K562 (cell line): ENCODE measurements at regions not wholly inside any gene's neighbourhood (a gene's known extent, or its start where the extent isn't known, plus 50 kb on each side); places are given as distances from the start of the nearest gene placed in this dataset.

ENCODE experiments used
- CHD2 ChIP-seq: IDR thresholded peaks from 2 replicates; pipeline ENCODE4 v1.6.1; 2011; ENCODE audit warnings: low read depth, low read length
- CREB1 ChIP-seq, 2 experiments: sonication (generic) in 1 of 2; formaldehyde crosslinking in 1 of 2; IDR thresholded peaks; 2 replicates each; pipeline versions ENCODE4 v1.6.1 to v1.8.0; 2012 to 2022; ENCODE audit warnings: inconsistent platforms in 1 of 2, mild to moderate bottlenecking in 1 of 2, missing genetic modification reagents in 1 of 2, moderate library complexity in 1 of 2
- GATA2 ChIP-seq: sonication (generic); formaldehyde crosslinking; IDR thresholded peaks from 2 replicates; pipeline ENCODE4 v1.4.0; 2020; ENCODE audit warnings: mild to moderate bottlenecking, missing genetic modification reagents
- GTF2A2 ChIP-seq: IDR thresholded peaks from 2 replicates; pipeline ENCODE4 v1.6.1; 2016; ENCODE audit warnings: mild to moderate bottlenecking, missing genetic modification characterization, missing compliant biosample characterization
- MBD2 ChIP-seq: sonication (generic); IDR thresholded peaks from 2 replicates; pipeline ENCODE4 v1.6.1; 2016; ENCODE audit warnings: low read depth, borderline replicate concordance
- MLLT1 ChIP-seq, 2 experiments: fragments of 450-650 bp; IDR thresholded peaks; 2 replicates each; pipeline ENCODE4 v1.6.1; 2016
- NR2C1 ChIP-seq, 2 experiments: fragments of 450-650 bp; IDR thresholded peaks; 2 replicates each; pipeline ENCODE4 v1.6.1; 2017; ENCODE audit warnings: mild to moderate bottlenecking in 2 of 2, antibody characterized with exemption in 1 of 2, inconsistent platforms in 1 of 2, missing compliant biosample characterization in 1 of 2, missing genetic modification characterization in 1 of 2
- PREB ChIP-seq: sonication (generic); formaldehyde crosslinking; IDR thresholded peaks from 2 replicates; pipeline ENCODE4 v1.8.1; 2023; ENCODE audit warnings: mild to moderate bottlenecking, missing genetic modification reagents
- PRMT5 ChIP-seq: sonication (generic); formaldehyde crosslinking; IDR thresholded peaks from 2 replicates; pipeline ENCODE4 v1.5.0; 2020; ENCODE audit warnings: missing genetic modification reagents
- SMAD4 ChIP-seq: fragments of 250-450 bp; sonication (Bioruptor Pico); conservative IDR thresholded peaks from 2 replicates; pipeline ENCODE4 v1.8.0; 2021; ENCODE audit warnings: inconsistent platforms, mild to moderate bottlenecking, moderate library complexity
- STAT6 ChIP-seq: sonication (generic); formaldehyde crosslinking; IDR thresholded peaks from 2 replicates; pipeline ENCODE4 v1.8.1; 2023; ENCODE audit warnings: mild to moderate bottlenecking, missing genetic modification reagents
- ZC3H4 ChIP-seq: sonication (generic); formaldehyde crosslinking; IDR thresholded peaks from 2 replicates; pipeline ENCODE4 v1.9.0; 2021; ENCODE audit warnings: missing genetic modification reagents, borderline replicate concordance
- ZNF551 ChIP-seq: fragments of 250-450 bp; sonication (Bioruptor Pico); IDR thresholded peaks from 2 replicates; pipeline ENCODE4 v1.5.0; 2021; ENCODE audit warnings: mild to moderate bottlenecking, moderate library complexity
- ZNF766 ChIP-seq: fragments of 200-800 bp; sonication (Bioruptor generic); conservative IDR thresholded peaks from 2 replicates; pipeline ENCODE4 v1.6.1; 2016; ENCODE audit warnings: missing genetic modification characterization, missing compliant biosample characterization
- TF ChIP-seq, protein P1 (sequence below): fragments of 450-650 bp; IDR thresholded peaks from 2 replicates; pipeline ENCODE4 v1.6.1; 2017; ENCODE audit warnings: antibody characterized with exemption, mild to moderate bottlenecking

DNA sequence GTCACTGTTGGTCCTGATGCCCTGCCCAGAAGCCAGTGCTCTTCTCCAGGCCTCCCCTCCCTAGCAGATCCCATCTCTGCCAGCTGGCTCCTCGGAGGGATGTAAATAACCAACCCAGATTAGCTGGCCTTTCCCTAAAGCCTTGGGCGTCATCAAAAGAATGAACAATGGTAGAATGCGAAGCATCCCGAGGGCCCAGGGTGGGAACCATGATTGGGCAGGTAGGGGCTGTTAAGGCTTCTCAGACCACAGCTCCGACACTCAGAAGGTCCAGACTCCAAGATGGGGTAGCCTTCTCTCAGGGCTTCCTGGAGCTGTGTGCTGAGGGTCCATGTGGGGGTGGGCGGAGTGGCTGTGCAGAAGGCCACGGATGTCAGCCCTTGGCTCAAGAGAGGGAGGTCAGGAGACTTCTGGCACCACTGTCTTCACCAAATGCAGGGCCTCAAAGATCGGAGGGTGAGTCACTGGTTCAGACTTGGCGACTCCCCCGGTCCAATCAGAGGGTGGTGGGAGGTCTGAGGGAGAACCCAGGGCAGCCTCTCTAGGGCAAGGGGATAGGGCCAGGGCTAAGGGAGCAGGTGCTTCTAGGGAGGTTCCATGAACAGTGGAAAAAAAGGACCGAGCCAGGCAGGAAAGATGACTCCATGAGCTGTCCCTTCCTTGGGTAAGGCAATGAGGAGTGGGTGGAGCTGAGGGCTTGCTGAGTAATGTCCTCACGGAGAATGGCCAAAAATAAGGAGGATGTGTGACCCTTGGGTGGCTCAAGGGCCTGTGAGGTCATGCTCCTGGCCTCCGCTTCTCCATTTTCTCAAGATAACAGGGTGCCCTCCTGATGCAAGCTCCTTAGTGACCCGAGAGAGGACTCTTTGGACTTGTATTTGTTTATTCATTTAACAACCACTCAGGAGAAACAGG, 58.4 kb upstream of the EPS8L3 start (continued):
- no peak for TF ChIP-seq STAT6 (CRISPR knock-in tag)
- TF ChIP-seq GTF2A2: peak; percentile 41; the same call in 1 of the 2 replicates
- TF ChIP-seq ZC3H4 (CRISPR knock-in tag): no peak
- peak; percentile 48 for TF ChIP-seq GATA2 (CRISPR knock-in tag)
- TF ChIP-seq NR2C1 (IDR thresholded peaks at IDR 0.05): peak; percentile 87
- peak; percentile 94 for TF ChIP-seq NR2C1 (tag; IDR thresholded peaks at IDR 0.05)
- no peak for TF ChIP-seq PRMT5 (CRISPR knock-in tag)
- TF ChIP-seq PREB (CRISPR knock-in tag): no peak
- peak; percentile 92 for TF ChIP-seq SMAD4
- TF ChIP-seq ZNF551 (CRISPR knock-in tag): no peak
- no peak for TF ChIP-seq CREB1 (IDR thresholded peaks at IDR 0.05)
- peak; percentile 43; the same call in 1 of the 2 replicates for TF ChIP-seq CREB1 (CRISPR knock-in tag; IDR thresholded peaks at IDR 0.05)
- 0 out of 4 replicates have a peak, but pooled peaks of 1 of the 2 experiments have one; percentile 22 for TF ChIP-seq MLLT1 (IDR thresholded peaks at IDR 0.05)
- peak; percentile 77 for TF ChIP-seq ZNF766 (CRISPR knock-in tag)
- 0 out of 2 replicates have a peak, but pooled peaks have one; percentile 25 for TF ChIP-seq MBD2
- TF ChIP-seq, protein P1, sequence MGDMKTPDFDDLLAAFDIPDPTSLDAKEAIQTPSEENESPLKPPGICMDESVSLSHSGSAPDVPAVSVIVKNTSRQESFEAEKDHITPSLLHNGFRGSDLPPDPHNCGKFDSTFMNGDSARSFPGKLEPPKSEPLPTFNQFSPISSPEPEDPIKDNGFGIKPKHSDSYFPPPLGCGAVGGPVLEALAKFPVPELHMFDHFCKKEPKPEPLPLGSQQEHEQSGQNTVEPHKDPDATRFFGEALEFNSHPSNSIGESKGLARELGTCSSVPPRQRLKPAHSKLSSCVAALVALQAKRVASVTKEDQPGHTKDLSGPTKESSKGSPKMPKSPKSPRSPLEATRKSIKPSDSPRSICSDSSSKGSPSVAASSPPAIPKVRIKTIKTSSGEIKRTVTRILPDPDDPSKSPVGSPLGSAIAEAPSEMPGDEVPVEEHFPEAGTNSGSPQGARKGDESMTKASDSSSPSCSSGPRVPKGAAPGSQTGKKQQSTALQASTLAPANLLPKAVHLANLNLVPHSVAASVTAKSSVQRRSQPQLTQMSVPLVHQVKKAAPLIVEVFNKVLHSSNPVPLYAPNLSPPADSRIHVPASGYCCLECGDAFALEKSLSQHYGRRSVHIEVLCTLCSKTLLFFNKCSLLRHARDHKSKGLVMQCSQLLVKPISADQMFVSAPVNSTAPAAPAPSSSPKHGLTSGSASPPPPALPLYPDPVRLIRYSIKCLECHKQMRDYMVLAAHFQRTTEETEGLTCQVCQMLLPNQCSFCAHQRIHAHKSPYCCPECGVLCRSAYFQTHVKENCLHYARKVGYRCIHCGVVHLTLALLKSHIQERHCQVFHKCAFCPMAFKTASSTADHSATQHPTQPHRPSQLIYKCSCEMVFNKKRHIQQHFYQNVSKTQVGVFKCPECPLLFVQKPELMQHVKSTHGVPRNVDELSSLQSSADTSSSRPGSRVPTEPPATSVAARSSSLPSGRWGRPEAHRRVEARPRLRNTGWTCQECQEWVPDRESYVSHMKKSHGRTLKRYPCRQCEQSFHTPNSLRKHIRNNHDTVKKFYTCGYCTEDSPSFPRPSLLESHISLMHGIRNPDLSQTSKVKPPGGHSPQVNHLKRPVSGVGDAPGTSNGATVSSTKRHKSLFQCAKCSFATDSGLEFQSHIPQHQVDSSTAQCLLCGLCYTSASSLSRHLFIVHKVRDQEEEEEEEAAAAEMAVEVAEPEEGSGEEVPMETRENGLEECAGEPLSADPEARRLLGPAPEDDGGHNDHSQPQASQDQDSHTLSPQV: peak; percentile 98
- TF ChIP-seq CHD2: no peak
